ENCODE measurements at regions not wholly inside any gene's neighbourhood (a gene's known extent, or its start where the extent isn't known, plus 50 kb on each side); places are given as distances from the start of the nearest gene placed in this dataset.

GRCh38 chr14:71745072-71745471 is 187.2 kb upstream of the RGS6 start:
- TF ChIP-seq CTCF (IDR thresholded peaks at IDR 0.05) (no peak), POLR2A (IDR thresholded peaks at IDR 0.05) (no peak)

Data from transverse colon (tissue), 3 donors.